ENCODE measurements at regions not wholly inside any gene's neighbourhood (a gene's known extent, or its start where the extent isn't known, plus 50 kb on each side); places are given as distances from the start of the nearest gene placed in this dataset.

- no peaks in the 10 kb centered on the region for H3K27me3 ChIP-seq (replicated peaks; ENCODE audit: insufficient read depth, low read length)
- H3K4me3 ChIP-seq (ENCODE audit: low read length), result no peak overlapping the region
- no peak overlapping the region for H2AFZ ChIP-seq (ENCODE audit: low read length)
Measured at GRCh38 chr10:106216085-106216484, 948.4 kb downstream of the SORCS1 start.

GRCh38 chr10:106214243-106214642 lies 950.3 kb downstream of the SORCS1 start:
- Histone ChIP-seq H3F3A (ENCODE audit: insufficient read depth, low read length) (no peaks in the 10 kb centered on the region), H4K20me1 (ENCODE audit: insufficient read depth, low read length) (no peaks in the 10 kb centered on the region), H3K9me3 (replicated peaks; ENCODE audit: insufficient read depth, low read length) (no peaks in the 10 kb centered on the region), H3K27me3 (replicated peaks; ENCODE audit: insufficient read depth, low read length) (no peaks in the 10 kb centered on the region), H3K4me3 (ENCODE audit: low read length) (no peak overlapping the region), H3K36me3 (replicated peaks; ENCODE audit: insufficient read depth, low read length) (no peaks in the 10 kb centered on the region), H3K9me2 (replicated peaks; ENCODE audit: insufficient read depth, low read length) (no peaks in the 10 kb centered on the region), H3K4me1 (ENCODE audit: low read length) (no peaks in the 10 kb centered on the region), H3K79me2 (ENCODE audit: low read length) (no peaks in the 10 kb centered on the region), H3K27ac (ENCODE audit: low read length) (no peak overlapping the region), H2AFZ (ENCODE audit: low read length) (no peak overlapping the region), H3K9ac (ENCODE audit: low read length) (no peak overlapping the region), H3K4me2 (ENCODE audit: low read depth, low read length) (no peak overlapping the region)
- no peak for TF ChIP-seq EZH2 (optimal IDR thresholded peaks at IDR 0.05; ENCODE audit: low read depth, low read length)
- TF ChIP-seq, protein P1, sequence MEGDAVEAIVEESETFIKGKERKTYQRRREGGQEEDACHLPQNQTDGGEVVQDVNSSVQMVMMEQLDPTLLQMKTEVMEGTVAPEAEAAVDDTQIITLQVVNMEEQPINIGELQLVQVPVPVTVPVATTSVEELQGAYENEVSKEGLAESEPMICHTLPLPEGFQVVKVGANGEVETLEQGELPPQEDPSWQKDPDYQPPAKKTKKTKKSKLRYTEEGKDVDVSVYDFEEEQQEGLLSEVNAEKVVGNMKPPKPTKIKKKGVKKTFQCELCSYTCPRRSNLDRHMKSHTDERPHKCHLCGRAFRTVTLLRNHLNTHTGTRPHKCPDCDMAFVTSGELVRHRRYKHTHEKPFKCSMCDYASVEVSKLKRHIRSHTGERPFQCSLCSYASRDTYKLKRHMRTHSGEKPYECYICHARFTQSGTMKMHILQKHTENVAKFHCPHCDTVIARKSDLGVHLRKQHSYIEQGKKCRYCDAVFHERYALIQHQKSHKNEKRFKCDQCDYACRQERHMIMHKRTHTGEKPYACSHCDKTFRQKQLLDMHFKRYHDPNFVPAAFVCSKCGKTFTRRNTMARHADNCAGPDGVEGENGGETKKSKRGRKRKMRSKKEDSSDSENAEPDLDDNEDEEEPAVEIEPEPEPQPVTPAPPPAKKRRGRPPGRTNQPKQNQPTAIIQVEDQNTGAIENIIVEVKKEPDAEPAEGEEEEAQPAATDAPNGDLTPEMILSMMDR (IDR thresholded peaks at IDR 0.05; ENCODE audit: low read length), result no peak
- no peak for TF ChIP-seq EZH2phosphoT487 (IDR thresholded peaks at IDR 0.05; ENCODE audit: low read length)
- no peak for DNase-seq

More at GRCh38 chr10:106216085-106216484, 948.4 kb downstream of the SORCS1 start:
- Histone ChIP-seq H3K4me2 (ENCODE audit: low read depth, low read length) (no peak overlapping the region), H3K9ac (ENCODE audit: low read length) (no peak overlapping the region), H4K20me1 (ENCODE audit: insufficient read depth, low read length) (no peaks in the 10 kb centered on the region), H3K27ac (ENCODE audit: low read length) (no peak overlapping the region), H3K9me3 (replicated peaks; ENCODE audit: insufficient read depth, low read length) (no peaks in the 10 kb centered on the region), H3K4me1 (ENCODE audit: low read length) (no peaks in the 10 kb centered on the region), H3K36me3 (replicated peaks; ENCODE audit: insufficient read depth, low read length) (no peaks in the 10 kb centered on the region), H3K9me2 (replicated peaks; ENCODE audit: insufficient read depth, low read length) (no peaks in the 10 kb centered on the region), H3F3A (ENCODE audit: insufficient read depth, low read length) (no peaks in the 10 kb centered on the region), H3K79me2 (ENCODE audit: low read length) (no peaks in the 10 kb centered on the region)
- DNase-seq, result no peak
- TF ChIP-seq, protein P1 (IDR thresholded peaks at IDR 0.05; ENCODE audit: low read length), result no peak
- TF ChIP-seq EZH2 (optimal IDR thresholded peaks at IDR 0.05; ENCODE audit: low read depth, low read length), result no peak
- TF ChIP-seq EZH2phosphoT487 (IDR thresholded peaks at IDR 0.05; ENCODE audit: low read length), result no peak

DNA sequence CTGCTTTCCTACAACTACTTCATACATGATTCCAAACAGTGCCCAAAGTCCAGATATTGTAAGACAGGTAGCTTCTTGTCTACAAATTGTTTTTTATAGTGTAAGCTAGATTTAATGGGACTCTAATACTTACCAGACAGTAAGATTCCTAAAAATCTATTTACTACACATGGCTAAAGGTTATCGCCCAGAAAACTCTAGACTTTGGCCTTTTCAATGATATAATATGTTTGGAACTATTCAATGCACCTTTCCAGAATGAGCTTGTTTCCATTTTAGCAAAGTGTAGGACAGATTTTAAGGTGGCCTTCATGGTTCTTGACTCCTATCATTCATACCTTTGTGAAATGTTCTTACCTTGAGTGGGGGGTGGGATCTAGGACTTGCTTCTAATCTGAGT lies 951.0 kb downstream of the SORCS1 start:
- no peak overlapping the region for H3K4me3 ChIP-seq (ENCODE audit: low read length)
- DNase-seq, result no peak
- H3K36me3 ChIP-seq (replicated peaks; ENCODE audit: insufficient read depth, low read length), result no peaks in the 10 kb centered on the region
- H2AFZ ChIP-seq (ENCODE audit: low read length), result no peak overlapping the region
- no peaks in the 10 kb centered on the region for H3F3A ChIP-seq (ENCODE audit: insufficient read depth, low read length)
- no peaks in the 10 kb centered on the region for H3K27me3 ChIP-seq (replicated peaks; ENCODE audit: insufficient read depth, low read length)
- H3K9me3 ChIP-seq (replicated peaks; ENCODE audit: insufficient read depth, low read length), result no peaks in the 10 kb centered on the region
- no peak overlapping the region for H3K27ac ChIP-seq (ENCODE audit: low read length)
- no peaks in the 10 kb centered on the region for H3K79me2 ChIP-seq (ENCODE audit: low read length)
- no peaks in the 10 kb centered on the region for H3K9me2 ChIP-seq (replicated peaks; ENCODE audit: insufficient read depth, low read length)
- no peak overlapping the region for H3K9ac ChIP-seq (ENCODE audit: low read length)
- no peak overlapping the region for H3K4me2 ChIP-seq (ENCODE audit: low read depth, low read length)
- H3K4me1 ChIP-seq (ENCODE audit: low read length), result no peaks in the 10 kb centered on the region
- TF ChIP-seq EZH2 (optimal IDR thresholded peaks at IDR 0.05; ENCODE audit: low read depth, low read length) (no peak), EZH2phosphoT487 (IDR thresholded peaks at IDR 0.05; ENCODE audit: low read length) (no peak)
- TF ChIP-seq, protein P1 (IDR thresholded peaks at IDR 0.05; ENCODE audit: low read length), result no peak
- H4K20me1 ChIP-seq (ENCODE audit: insufficient read depth, low read length), result no peaks in the 10 kb centered on the region

Data from MM.1S (cell line).